Psoas muscle (tissue), 7 donors: ENCODE measurements at regions not wholly inside any gene's neighbourhood (a gene's known extent, or its start where the extent isn't known, plus 50 kb on each side); places are given as distances from the start of the nearest gene placed in this dataset.

Source experiments
- ATAC-seq, 4 donors: fragments of 200-7000 bp; cut with Tn5 transposase; one replicate each; pipeline ENCODE4 v1.9.1; 2020; ENCODE audit warnings: moderate library complexity in 3 of 4, mild to moderate bottlenecking in 2 of 4
- DNase-seq, 2 donors: peaks; one replicate each; pipeline ENCODE4 v3.0.0-alpha.2; 2020
- H3K27ac ChIP-seq: fragments of 200-600 bp; one replicate; pipeline ENCODE4 v1.8.0; 2022
- H3K27me3 ChIP-seq, 3 donors: fragments of 200-600 bp in 1 of 3; one replicate each; pipeline versions ENCODE4 v1.6.1 to v1.8.0; 2013 to 2022; ENCODE audit warnings: low read length in 2 of 3, mild to moderate bottlenecking in 2 of 3, moderate library complexity in 1 of 3; ENCODE audit not compliant: insufficient read depth in 3 of 3
- H3K36me3 ChIP-seq, 2 donors: fragments of 200-600 bp in 1 of 2; one replicate each; pipeline versions ENCODE4 v1.6.1 to v1.8.0; 2013 to 2022; ENCODE audit warnings: low read depth in 1 of 2, mild to moderate bottlenecking in 1 of 2, moderate library complexity in 1 of 2; ENCODE audit not compliant: insufficient read depth in 1 of 2
- H3K4me1 ChIP-seq: fragments of 200-600 bp; one replicate; pipeline ENCODE4 v1.8.0; 2022
- H3K4me3 ChIP-seq: fragments of 200-600 bp; one replicate; pipeline ENCODE4 v1.8.0; 2022; ENCODE audit warnings: mild to moderate bottlenecking
- H3K9me3 ChIP-seq: fragments of 200-600 bp; one replicate; pipeline ENCODE4 v1.8.0; 2022
- CTCF ChIP-seq: fragments of 200-600 bp; IDR thresholded peaks from one replicate; pipeline ENCODE4 v1.8.0; 2022; ENCODE audit warnings: antibody characterized with exemption
- WGBS, 3 donors: extraction: QIAGEN DNeasy Blood & Tissue Kit; methylation state at CpG; one replicate each; pipeline versions ENCODE4 v1.1.6 to v1.1.7; 2013; 5-methylcytosine and 5-hydroxymethylcytosine counted together
- intact Hi-C, 2 donors: fragments of 100-400 bp; cut with DNase I; formaldehyde crosslinking; loops; one replicate each; pipeline versions ENCODE4 v1.11.0 to v1.14.2; 2022
- donor health status: healthy with polysubstance abuse.
- donor health status: DM: no; HTN: no; CAD: no; lungs with moderate emphysema.
- donor health status: Bipolar disorder and iron deficiency.
- donor health status: healthy.
- donor health status: DM: yes; HTN: yes; CAD: no.
- donor health status: DM: no; HTN: no; CAD: no.
- donor health status: DM: yes; HTN: yes; CAD: no.

- H3K36me3 ChIP-seq, result no peaks in the 10 kb centered on the region
- H3K27me3 ChIP-seq, result peaks cover 0 to 3% (median 2%) of the 10 kb centered on the region in 3 donors
- no peaks in the 10 kb centered on the region for H3K9me3 ChIP-seq
- DNase-seq, result no peak
- no peak for ATAC-seq
- no peak for TF ChIP-seq CTCF
- H3K4me3 ChIP-seq, result no peak overlapping the region
- 90 to 92% (median 92%) methylated on average over 8 of the region's 8 CpGs for WGBS, 3 donors
- no peak overlapping the region for H3K27ac ChIP-seq
- intact Hi-C loops, result no loop called here
- peaks cover 9% of the 10 kb centered on the region for H3K4me1 ChIP-seq
These were observed 306.9 kb downstream of the TTLL7 start for GRCh38 chr1:83691953-83692500.

GRCh38 chr1:83689921-83690868, 308.7 kb downstream of the TTLL7 start:
- peaks cover 0 to 2% (median 0%) of the 10 kb centered on the region in 3 donors for H3K27me3 ChIP-seq
- intact Hi-C loops, result no loop called here
- H3K4me3 ChIP-seq, result no peak overlapping the region
- H3K9me3 ChIP-seq, result no peaks in the 10 kb centered on the region
- no peak overlapping the region for H3K27ac ChIP-seq
- TF ChIP-seq CTCF, result no peak
- DNase-seq (no peak), ATAC-seq (no peak)
- H3K36me3 ChIP-seq, result no peaks in the 10 kb centered on the region
- H3K4me1 ChIP-seq, result peaks cover 9% of the 10 kb centered on the region
- WGBS, 3 donors, result 41 to 60% (median 47%) methylated on average over 6 of the region's 6 CpGs

DNA sequence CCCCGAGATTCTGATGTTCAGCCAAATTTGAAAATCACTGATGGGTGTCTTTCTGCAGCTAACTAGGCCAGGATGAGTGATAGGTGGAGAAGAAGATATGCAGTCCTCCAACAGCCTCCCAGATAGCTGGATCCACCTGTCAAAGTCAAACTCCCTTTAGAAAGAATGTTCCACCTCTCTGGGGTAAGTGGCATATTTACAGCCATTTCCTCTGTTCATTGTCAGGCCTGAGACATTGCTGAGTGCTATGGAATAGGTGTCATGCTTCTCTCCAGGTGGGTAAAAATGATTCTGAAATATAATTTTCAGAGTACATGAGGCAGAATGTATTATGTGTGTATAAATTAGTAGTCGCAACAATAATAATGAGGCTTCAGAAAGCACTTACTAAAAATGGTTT, 316.8 kb downstream of the TTLL7 start:
- no peak for TF ChIP-seq CTCF
- WGBS, 3 donors, result 91 to 93% (median 93%) methylated on average over 2 of the region's 2 CpGs
- ATAC-seq, result no peak
- Histone ChIP-seq H3K9me3 (no peaks in the 10 kb centered on the region), H3K27me3 (no peaks in the 10 kb centered on the region), H3K4me3 (no peak overlapping the region), H3K27ac (no peak overlapping the region), H3K4me1 (no peaks in the 10 kb centered on the region), H3K36me3 (no peaks in the 10 kb centered on the region)
- no peak for DNase-seq
- intact Hi-C loops, result no loop called here

DNA sequence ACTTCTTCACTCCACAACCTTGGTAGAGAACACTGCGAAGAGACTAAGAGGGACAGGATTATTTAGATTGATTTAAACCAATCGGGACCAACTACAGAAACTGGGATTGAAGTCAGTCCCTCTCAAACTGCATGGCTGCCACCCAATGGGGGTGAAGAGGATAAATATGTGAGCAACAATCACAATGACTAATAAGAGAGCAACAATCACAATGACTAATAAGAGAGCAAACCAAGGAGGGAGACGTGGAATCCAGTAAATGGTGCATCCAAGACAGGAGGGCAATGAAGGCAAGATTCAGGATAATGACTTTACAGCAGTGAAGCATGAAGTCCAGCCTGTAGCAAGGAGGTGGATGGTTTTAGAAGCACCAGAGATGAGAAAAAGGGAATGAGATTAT, 322.8 kb downstream of the TTLL7 start:
- no peak overlapping the region for H3K4me3 ChIP-seq
- intact Hi-C loops, result no loop called here
- no peak for TF ChIP-seq CTCF
- no peaks in the 10 kb centered on the region for H3K4me1 ChIP-seq
- no peaks in the 10 kb centered on the region for H3K9me3 ChIP-seq
- DNase-seq (no peak), ATAC-seq (no peak)
- H3K27me3 ChIP-seq, result no peaks in the 10 kb centered on the region
- no peaks in the 10 kb centered on the region for H3K36me3 ChIP-seq
- H3K27ac ChIP-seq, result no peak overlapping the region
- WGBS, 3 donors, result 80 to 84% (median 83%) methylated on average over 3 of the region's 3 CpGs
